Astrocyte (in vitro differentiated cells and primary cell): ENCODE measurements at regions not wholly inside any gene's neighbourhood (a gene's known extent, or its start where the extent isn't known, plus 50 kb on each side); places are given as distances from the start of the nearest gene placed in this dataset.

Experiments used
- CTCF ChIP-seq: IDR thresholded peaks from 2 replicates; pipeline ENCODE4 v1.5.1; 2011; ENCODE audit warnings: low read depth, mild to moderate bottlenecking, inconsistent platforms, low read length, moderate library complexity; ENCODE audit not compliant: insufficient read depth
- EZH2 ChIP-seq: IDR thresholded peaks from 2 replicates; pipeline ENCODE4 v1.6.1; 2012; ENCODE audit warnings: mild to moderate bottlenecking, low read length, inconsistent platforms; ENCODE audit not compliant: insufficient read depth

- TF ChIP-seq CTCF (no peak), EZH2 (no peak)
Observed at GRCh38 chr12:47326190-47326589, 246.4 kb upstream of the AMIGO2 start.
